ENCODE measurements at regions not wholly inside any gene's neighbourhood (a gene's known extent, or its start where the extent isn't known, plus 50 kb on each side); places are given as distances from the start of the nearest gene placed in this dataset.

- no peak overlapping the region for H3K9ac ChIP-seq (replicated peaks in 1 of 4; ENCODE audit: extremely low read depth in 1 of 4, low read depth in 3 of 4, low read length in 3 of 4)
- no peaks in the 10 kb centered on the region for H3K36me3 ChIP-seq (ENCODE audit: control insufficient read depth in 2 of 4, insufficient read depth in 4 of 4, low read length in 3 of 4)
- WGBS, 2 experiments (ENCODE audit: extremely low coverage in 1 of 2, insufficient coverage in 1 of 2, insufficient read length in 1 of 2, insufficient replicate concordance in 2 of 2, low coverage in 1 of 2, low lambda C conversion rate in 2 of 2, missing lambda C conversion rate in 1 of 2), result 97% methylated on average over 3 of the region's 3 CpGs; no CpG with 5 or more reads in 1 of the 2 experiments
Measured at GRCh38 chr13:21945195-21945594, 274.3 kb downstream of the FGF9 start.

More at GRCh38 chr13:21945195-21945594, 274.3 kb downstream of the FGF9 start:
- Histone ChIP-seq H2AFZ (ENCODE audit: low read length) (no peak overlapping the region), H3K27me3 (replicated peaks in 1 of 4; ENCODE audit: control insufficient read depth in 3 of 4, extremely low read depth in 1 of 4, insufficient read depth in 3 of 4, low read length in 3 of 4) (no peaks in the 10 kb centered on the region), H4K5ac (ENCODE audit: insufficient read length, low read depth, low read length) (no peak overlapping the region), H3K23ac (ENCODE audit: insufficient read length) (no peak overlapping the region), H3K79me1 (ENCODE audit: low read depth, low read length) (no peaks in the 10 kb centered on the region), H2BK20ac (ENCODE audit: low read length) (no peak overlapping the region), H3K9me3 (ENCODE audit: insufficient read depth in 2 of 2, low read depth in 1 of 2, low read length in 1 of 2) (peaks cover 29 to 40% of the 10 kb centered on the region in 2 experiments), H3K4me3 (ENCODE audit: extremely low read depth in 1 of 4, insufficient read depth in 2 of 4, low read depth in 3 of 4, low read length in 4 of 4) (no peak overlapping the region), H3K4ac (replicated peaks; ENCODE audit: insufficient read length, low read depth, low read length) (no peak overlapping the region), H2BK120ac (replicated peaks; ENCODE audit: low read depth, low read length) (no peak overlapping the region), H2BK15ac (ENCODE audit: low read length) (no peak overlapping the region), H2BK5ac (ENCODE audit: low read depth, low read length) (no peak overlapping the region), H2AK5ac (ENCODE audit: low read depth, low read length) (no peak overlapping the region), H3K4me2 (ENCODE audit: insufficient read depth in 1 of 2, low read depth in 2 of 2, low read length in 2 of 2) (no peak overlapping the region), H3K4me1 (replicated peaks in 1 of 4; ENCODE audit: control insufficient read depth in 3 of 4, insufficient read depth in 4 of 4, low read length in 3 of 4) (no peaks in the 10 kb centered on the region; a peak in 1 of 7 replicates), H4K20me1 (replicated peaks in 1 of 2; ENCODE audit: control insufficient read depth in 1 of 2, insufficient read depth in 2 of 2, low read length in 2 of 2) (no peaks in the 10 kb centered on the region), H3K79me2 (ENCODE audit: control insufficient read depth in 1 of 2, insufficient read depth in 2 of 2, low read length in 2 of 2) (no peaks in the 10 kb centered on the region), H3K56ac (replicated peaks; ENCODE audit: insufficient read length, low read depth, low read length) (no peak overlapping the region), H3K14ac (ENCODE audit: insufficient read length) (no peak overlapping the region), H4K91ac (replicated peaks; ENCODE audit: insufficient read length, low read length) (no peak overlapping the region), H3K23me2 (ENCODE audit: low read depth, low read length) (no peaks in the 10 kb centered on the region), H3K18ac (ENCODE audit: extremely low read depth, low read length) (no peak overlapping the region), H3K27ac (ENCODE audit: low read depth, low read length) (no peak overlapping the region), H4K8ac (ENCODE audit: extremely low read depth, insufficient read depth, low read length) (no peak overlapping the region), H2BK12ac (ENCODE audit: low read depth, low read length) (no peak overlapping the region)
- CTCF ChIA-PET (ENCODE audit: partially characterized antibody), result interaction anchor here (1.0 kb wide), 1 partner anchor 11 kb away, joined by 3 read pairs; no protein-coding TSS in a partner anchor
- TF ChIP-seq SRF (IDR thresholded peaks at IDR 0.05; ENCODE audit: low read depth, low read length) (no peak), CREB1 (IDR thresholded peaks at IDR 0.05) (no peak), BRCA1 (IDR thresholded peaks at IDR 0.05; ENCODE audit: low read depth, low read length) (no peak), TEAD4 (IDR thresholded peaks at IDR 0.05; ENCODE audit: low read depth, low read length) (no peak), KDM4A (IDR thresholded peaks at IDR 0.05; ENCODE audit: low read depth, low read length, severe bottlenecking) (no peak), FOSL1 (IDR thresholded peaks at IDR 0.05; ENCODE audit: insufficient read depth, low read depth, low read length) (no peak), TBP (IDR thresholded peaks at IDR 0.05; ENCODE audit: low read depth, low read length) (no peak), CHD2 (IDR thresholded peaks at IDR 0.05; ENCODE audit: low read length) (no peak), CBX8 (IDR thresholded peaks at IDR 0.05; ENCODE audit: borderline replicate concordance, low read depth, low read length) (no peak), POLR2A (IDR thresholded peaks at IDR 0.05; ENCODE audit: control extremely low read depth in 1 of 2, low read depth in 2 of 2, low read length in 2 of 2) (no peak), GABPA (IDR thresholded peaks at IDR 0.05; ENCODE audit: borderline replicate concordance, insufficient read depth, low read length) (no peak), POLR2AphosphoS5 (IDR thresholded peaks at IDR 0.05; ENCODE audit: low read depth, low read length) (no peak), KDM5A (IDR thresholded peaks at IDR 0.05; ENCODE audit: low read length) (no peak)
- DNase-seq (ENCODE audit: low read depth in 1 of 2, low spot score in 2 of 2) (no peak), FAIRE-seq (no peak)
- POLR2A ChIA-PET (ENCODE audit: partially characterized antibody), result interaction anchor here (0.7 kb wide), 3 partner anchors 15 to 20 kb away, joined by 3 to 4 read pairs (median 3); no protein-coding TSS in a partner anchor
